ENCODE measurements at regions not wholly inside any gene's neighbourhood (a gene's known extent, or its start where the extent isn't known, plus 50 kb on each side); places are given as distances from the start of the nearest gene placed in this dataset.

GRCh38 chr1:114295321-114295720 is 141.7 kb upstream of the SYT6 start:
- no peaks in the 10 kb centered on the region for H3K36me3 ChIP-seq
- no peak overlapping the region for H3K27ac ChIP-seq
- no peaks in the 10 kb centered on the region for H3K27me3 ChIP-seq (ENCODE audit: insufficient read depth, low read depth, severe bottlenecking)
- no peaks in the 10 kb centered on the region for H3K9me3 ChIP-seq (ENCODE audit: severe bottlenecking)
- no peak overlapping the region for H3K4me3 ChIP-seq (ENCODE audit: low read depth, low read length)
- DNase-seq = no peak
- TF ChIP-seq, protein P1, sequence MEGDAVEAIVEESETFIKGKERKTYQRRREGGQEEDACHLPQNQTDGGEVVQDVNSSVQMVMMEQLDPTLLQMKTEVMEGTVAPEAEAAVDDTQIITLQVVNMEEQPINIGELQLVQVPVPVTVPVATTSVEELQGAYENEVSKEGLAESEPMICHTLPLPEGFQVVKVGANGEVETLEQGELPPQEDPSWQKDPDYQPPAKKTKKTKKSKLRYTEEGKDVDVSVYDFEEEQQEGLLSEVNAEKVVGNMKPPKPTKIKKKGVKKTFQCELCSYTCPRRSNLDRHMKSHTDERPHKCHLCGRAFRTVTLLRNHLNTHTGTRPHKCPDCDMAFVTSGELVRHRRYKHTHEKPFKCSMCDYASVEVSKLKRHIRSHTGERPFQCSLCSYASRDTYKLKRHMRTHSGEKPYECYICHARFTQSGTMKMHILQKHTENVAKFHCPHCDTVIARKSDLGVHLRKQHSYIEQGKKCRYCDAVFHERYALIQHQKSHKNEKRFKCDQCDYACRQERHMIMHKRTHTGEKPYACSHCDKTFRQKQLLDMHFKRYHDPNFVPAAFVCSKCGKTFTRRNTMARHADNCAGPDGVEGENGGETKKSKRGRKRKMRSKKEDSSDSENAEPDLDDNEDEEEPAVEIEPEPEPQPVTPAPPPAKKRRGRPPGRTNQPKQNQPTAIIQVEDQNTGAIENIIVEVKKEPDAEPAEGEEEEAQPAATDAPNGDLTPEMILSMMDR (IDR thresholded peaks at IDR 0.05; ENCODE audit: low read depth, low read length) = no peak

GRCh38 chr1:114292835-114293234 is 139.2 kb upstream of the SYT6 start:
- Histone ChIP-seq H3K27me3 (ENCODE audit: insufficient read depth, low read depth, severe bottlenecking) (no peaks in the 10 kb centered on the region), H3K4me3 (ENCODE audit: low read depth, low read length) (no peak overlapping the region), H3K9me3 (ENCODE audit: severe bottlenecking) (no peaks in the 10 kb centered on the region), H3K27ac (no peak overlapping the region), H3K36me3 (no peaks in the 10 kb centered on the region)
- DNase-seq = no peak
- TF ChIP-seq, protein P1 (IDR thresholded peaks at IDR 0.05; ENCODE audit: low read depth, low read length) = no peak

DNA sequence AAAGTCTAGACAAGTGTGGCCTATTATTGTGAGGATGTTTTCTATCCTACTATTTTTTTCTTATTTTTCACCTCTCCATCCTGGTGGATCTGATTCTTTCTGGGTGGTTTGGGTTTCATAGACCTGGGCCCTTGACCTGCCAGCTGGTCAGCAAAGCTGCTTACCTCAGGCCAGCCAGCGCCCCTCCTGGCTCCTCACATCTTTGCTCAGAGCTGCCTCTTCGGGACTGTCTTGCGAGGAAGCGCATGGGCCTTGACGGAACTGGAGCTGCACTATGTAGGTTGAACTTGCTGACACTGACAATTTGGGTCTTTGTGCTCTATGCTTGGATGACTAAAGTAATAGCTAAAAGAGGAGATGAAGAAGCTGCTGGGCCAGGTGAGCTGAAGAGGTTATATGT is 138.5 kb upstream of the SYT6 start:
- TF ChIP-seq, protein P1 (IDR thresholded peaks at IDR 0.05; ENCODE audit: low read depth, low read length) = peak; percentile 40; the same call in 1 of the 2 replicates
- Histone ChIP-seq H3K27me3 (ENCODE audit: insufficient read depth, low read depth, severe bottlenecking) (no peaks in the 10 kb centered on the region), H3K9me3 (ENCODE audit: severe bottlenecking) (no peaks in the 10 kb centered on the region), H3K4me3 (ENCODE audit: low read depth, low read length) (no peak overlapping the region), H3K27ac (no peak overlapping the region), H3K36me3 (no peaks in the 10 kb centered on the region)
- DNase-seq = peak; percentile 47

- H3K27me3 ChIP-seq (ENCODE audit: insufficient read depth, low read depth, severe bottlenecking) = no peaks in the 10 kb centered on the region
- no peak overlapping the region for H3K4me3 ChIP-seq (ENCODE audit: low read depth, low read length)
- TF ChIP-seq, protein P1 (IDR thresholded peaks at IDR 0.05; ENCODE audit: low read depth, low read length) = no peak
- no peaks in the 10 kb centered on the region for H3K36me3 ChIP-seq
- no peak overlapping the region for H3K27ac ChIP-seq
- no peaks in the 10 kb centered on the region for H3K9me3 ChIP-seq (ENCODE audit: severe bottlenecking)
- no peak for DNase-seq
These were observed 137.1 kb upstream of the SYT6 start for GRCh38 chr1:114290776-114291175.

- no peak for DNase-seq
- TF ChIP-seq, protein P1 (IDR thresholded peaks at IDR 0.05; ENCODE audit: low read depth, low read length) = no peak
- Histone ChIP-seq H3K4me3 (ENCODE audit: low read depth, low read length) (no peak overlapping the region), H3K27ac (no peak overlapping the region), H3K36me3 (no peaks in the 10 kb centered on the region), H3K27me3 (ENCODE audit: insufficient read depth, low read depth, severe bottlenecking) (no peaks in the 10 kb centered on the region), H3K9me3 (ENCODE audit: severe bottlenecking) (no peaks in the 10 kb centered on the region)
These were observed 136.7 kb upstream of the SYT6 start for GRCh38 chr1:114290341-114290740.

- Histone ChIP-seq H3K36me3 (no peaks in the 10 kb centered on the region), H3K9me3 (ENCODE audit: severe bottlenecking) (no peaks in the 10 kb centered on the region), H3K27me3 (ENCODE audit: insufficient read depth, low read depth, severe bottlenecking) (no peaks in the 10 kb centered on the region), H3K4me3 (ENCODE audit: low read depth, low read length) (no peak overlapping the region), H3K27ac (no peak overlapping the region)
- TF ChIP-seq, protein P1 (IDR thresholded peaks at IDR 0.05; ENCODE audit: low read depth, low read length) = no peak
- peak; percentile 47 for DNase-seq
These were observed 136.2 kb upstream of the SYT6 start for GRCh38 chr1:114289824-114290223.
